PC-3 (cell line): ENCODE measurements at regions not wholly inside any gene's neighbourhood (a gene's known extent, or its start where the extent isn't known, plus 50 kb on each side); places are given as distances from the start of the nearest gene placed in this dataset.

Experiments
- ATAC-seq: fragments of 200-7000 bp; cut with Tn5 transposase; 2 replicates; pipeline ENCODE4 v1.9.1; 2020; ENCODE audit warnings: mild to moderate bottlenecking, moderate library complexity
- BruUV-seq: library from RNA; stranded (reverse); fragments of 400-500 nt; replicated peaks from 2 replicates; lab custom pipeline; 2021; lab: Mats Ljungman, UMichigan
- CTCF ChIA-PET: fragments of 300-600 bp; sonication (Branson Sonifier 250); formaldehyde crosslinking; loops from one replicate; lab custom pipeline; 2022; ENCODE audit warnings: antibody characterized with exemption; lab: Charles Lee
- POLR2A ChIA-PET: fragments of 300-600 bp; sonication (Branson Sonifier 250); formaldehyde crosslinking; loops from one replicate; lab custom pipeline; 2022; ENCODE audit warnings: antibody characterized with exemption; ENCODE audit not compliant: unreplicated experiment; lab: Charles Lee
- DNase-seq: peaks from one replicate; pipeline ENCODE4 v3.0.0-alpha.2; 2015
- H2AFZ ChIP-seq: fragments of 300-600 bp; sonication (generic); 2 replicates; pipeline ENCODE4 v1.6.0; 2016; ENCODE audit warnings: antibody characterized with exemption, low read length
- H3F3A ChIP-seq: fragments of 300-600 bp; sonication (generic); one replicate; pipeline ENCODE4 v1.6.0; 2017; ENCODE audit warnings: antibody characterized with exemption, low read length, control low read depth, mild to moderate bottlenecking; ENCODE audit not compliant: unreplicated experiment
- H3K27ac ChIP-seq: fragments of 300-600 bp; sonication (generic); 2 replicates; pipeline ENCODE4 v1.5.1; 2016; ENCODE audit warnings: mild to moderate bottlenecking, low read length
- H3K27me3 ChIP-seq: fragments of 300-600 bp; sonication (generic); 2 replicates; pipeline ENCODE4 v1.6.1; 2016; ENCODE audit warnings: low read length, mixed read lengths
- H3K36me3 ChIP-seq: fragments of 300-600 bp; sonication (generic); 2 replicates; pipeline ENCODE4 v1.6.1; 2016; ENCODE audit warnings: low read depth, mixed run types, low read length, mixed read lengths
- H3K4me1 ChIP-seq: fragments of 300-600 bp; sonication (generic); 2 replicates; pipeline ENCODE4 v1.5.1; 2016; ENCODE audit warnings: low read length; ENCODE audit not compliant: insufficient read depth
- H3K4me2 ChIP-seq: fragments of 300-600 bp; sonication (generic); 2 replicates; pipeline ENCODE4 v1.6.0; 2016; ENCODE audit warnings: low read length
- H3K4me3 ChIP-seq: fragments of 300-600 bp; sonication (generic); 2 replicates; pipeline ENCODE4 v1.5.1; 2016; ENCODE audit warnings: mild to moderate bottlenecking, low read length, mixed read lengths
- H3K79me2 ChIP-seq: fragments of 300-600 bp; sonication (generic); 2 replicates; pipeline ENCODE4 v1.6.1; 2017; ENCODE audit warnings: low read length, mixed read lengths
- H3K9ac ChIP-seq: fragments of 300-600 bp; sonication (generic); 2 replicates; pipeline ENCODE4 v1.6.0; 2016; ENCODE audit warnings: mild to moderate bottlenecking, low read length
- H3K9me2 ChIP-seq: fragments of 300-600 bp; sonication (generic); replicated peaks from 2 replicates; pipeline ENCODE4 v1.6.1; 2016; ENCODE audit warnings: mixed run types, low read length, mixed read lengths
- H3K9me3 ChIP-seq: fragments of 300-600 bp; sonication (generic); 2 replicates; pipeline ENCODE4 v1.6.1; 2016; ENCODE audit warnings: low read length, mixed read lengths
- H4K20me1 ChIP-seq: fragments of 300-600 bp; sonication (generic); 2 replicates; pipeline ENCODE4 v1.6.1; 2016; ENCODE audit warnings: low read length, mixed read lengths
- CTCF ChIP-seq: fragments of 300-600 bp; sonication (generic); conservative IDR thresholded peaks from 2 replicates; pipeline ENCODE4 v1.5.1; 2017; ENCODE audit warnings: antibody characterized with exemption, low read depth, mild to moderate bottlenecking, low read length
- EZH2 ChIP-seq: fragments of 300-600 bp; sonication (generic); IDR thresholded peaks from one replicate; pipeline ENCODE4 v1.6.1; 2017; ENCODE audit warnings: antibody characterized with exemption, mild to moderate bottlenecking, low read length; ENCODE audit not compliant: unreplicated experiment
- EZH2phosphoT487 ChIP-seq: fragments of 300-600 bp; sonication (generic); IDR thresholded peaks from 2 replicates; pipeline ENCODE4 v1.6.1; 2018; ENCODE audit warnings: mild to moderate bottlenecking, antibody characterized with exemption, low read length, borderline replicate concordance
- intact Hi-C: fragments of 100-400 bp; cut with micrococcal nuclease; formaldehyde crosslinking; loops from 2 replicates; pipeline ENCODE4 v1.9.0; 2023

GRCh38 chr4:140223056-140223810, 69.2 kb upstream of the MAML3 start:
- Histone ChIP-seq H3K4me3 (no peak overlapping the region), H2AFZ (no peak overlapping the region), H3F3A (no peaks in the 10 kb centered on the region), H3K36me3 (no peaks in the 10 kb centered on the region), H3K9ac (no peak overlapping the region), H3K27ac (no peak overlapping the region), H4K20me1 (no peaks in the 10 kb centered on the region), H3K4me1 (peaks cover 4% of the 10 kb centered on the region; the same call in 1 of the 2 replicates), H3K4me2 (no peak overlapping the region), H3K27me3 (no peaks in the 10 kb centered on the region), H3K9me3 (no peaks in the 10 kb centered on the region), H3K9me2 (no peaks in the 10 kb centered on the region), H3K79me2 (no peaks in the 10 kb centered on the region)
- ChIA-PET POLR2A (interaction anchor here (0.6 kb wide), 1 partner anchor 129 kb away, joined by 3 read pairs; no protein-coding TSS in a partner anchor), CTCF (interaction anchor here (0.6 kb wide), 1 partner anchor 12 kb away, joined by 3 read pairs; no protein-coding TSS in a partner anchor)
- DNase-seq (peak; percentile 63), ATAC-seq (peak; percentile 22; the same call in 1 of the 2 replicates)
- no peak for TF ChIP-seq CTCF
- no peak for TF ChIP-seq EZH2
- no peak for TF ChIP-seq EZH2phosphoT487
- intact Hi-C loops = no loop called here
- no TSS peak for BruUV-seq

GRCh38 chr4:140222171-140222570, 68.2 kb upstream of the MAML3 start:
- Histone ChIP-seq H3K9me2 (no peaks in the 10 kb centered on the region), H3K36me3 (no peaks in the 10 kb centered on the region), H3K9me3 (no peaks in the 10 kb centered on the region), H3K4me2 (no peak overlapping the region), H3K79me2 (no peaks in the 10 kb centered on the region), H3K4me3 (no peak overlapping the region), H3F3A (no peaks in the 10 kb centered on the region), H3K4me1 (peaks cover 4% of the 10 kb centered on the region; the same call in 1 of the 2 replicates), H3K9ac (no peak overlapping the region), H3K27me3 (no peaks in the 10 kb centered on the region), H2AFZ (no peak overlapping the region), H3K27ac (no peak overlapping the region), H4K20me1 (no peaks in the 10 kb centered on the region)
- CTCF ChIA-PET = no interaction called here
- DNase-seq = peak; percentile 63
- POLR2A ChIA-PET = no interaction called here
- ATAC-seq = peak; percentile 89
- intact Hi-C loops = no loop called here
- no TSS peak for BruUV-seq
- TF ChIP-seq EZH2phosphoT487 (no peak), CTCF (no peak), EZH2 (no peak)

- no peak for DNase-seq
- Histone ChIP-seq H3K27ac (no peak overlapping the region), H3K36me3 (no peaks in the 10 kb centered on the region), H3K9me3 (no peaks in the 10 kb centered on the region), H3K9me2 (no peaks in the 10 kb centered on the region), H2AFZ (no peak overlapping the region), H3K4me1 (peaks cover 4% of the 10 kb centered on the region; the same call in 1 of the 2 replicates), H3K79me2 (no peaks in the 10 kb centered on the region), H4K20me1 (no peaks in the 10 kb centered on the region), H3K4me2 (no peak overlapping the region), H3K4me3 (no peak overlapping the region), H3K9ac (no peak overlapping the region), H3F3A (no peaks in the 10 kb centered on the region), H3K27me3 (no peaks in the 10 kb centered on the region)
- no peak for TF ChIP-seq EZH2
- no peak for TF ChIP-seq CTCF
- no peak for TF ChIP-seq EZH2phosphoT487
- no TSS peak for BruUV-seq
- CTCF ChIA-PET = no interaction called here
- intact Hi-C loops = no loop called here
- POLR2A ChIA-PET = no interaction called here
- ATAC-seq = no peak
Observed at GRCh38 chr4:140220058-140220457, 66.1 kb upstream of the MAML3 start.
